Ovary (tissue), 3 donors: ENCODE measurements at regions not wholly inside any gene's neighbourhood (a gene's known extent, or its start where the extent isn't known, plus 50 kb on each side); places are given as distances from the start of the nearest gene placed in this dataset.

ENCODE experiments used
- POLR2A ChIP-seq: fragments of 450-650 bp; IDR thresholded peaks from one replicate; pipeline ENCODE4 v1.6.1; 2017; ENCODE audit warnings: antibody characterized with exemption, mild to moderate bottlenecking, moderate library complexity
- TF ChIP-seq, protein P1 (sequence below), 3 donors: fragments of 450-650 bp in 2 of 3; fragments of 200-600 bp in 1 of 3; IDR thresholded peaks; one replicate each; pipeline versions ENCODE4 v1.5.1 to v1.8.0; 2016 to 2022; ENCODE audit warnings: antibody characterized with exemption in 3 of 3, mild to moderate bottlenecking in 1 of 3
- donor health status: DM: no; HTN: no; CAD: no.

DNA sequence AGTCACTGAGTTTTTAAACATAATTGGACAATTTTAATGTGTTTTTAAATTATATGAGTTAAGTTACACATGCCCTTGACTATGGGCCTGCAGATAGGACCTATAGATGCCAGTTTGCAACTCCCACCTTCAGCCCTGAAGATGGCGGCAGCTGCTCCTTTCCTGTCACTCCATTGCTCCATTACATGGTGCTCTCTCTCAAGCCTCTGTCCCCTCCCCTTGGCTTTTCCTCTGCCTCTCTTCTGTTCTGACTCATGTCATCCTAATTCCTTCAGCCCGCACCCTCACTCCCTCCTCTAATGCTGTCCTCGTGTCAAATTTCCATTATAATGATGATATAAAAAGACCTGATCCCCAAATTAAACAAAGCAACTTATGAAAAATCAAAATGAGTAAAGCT lies 133.7 kb upstream of the HNRNPA3 start:
- no peak for TF ChIP-seq POLR2A
- TF ChIP-seq, protein P1, sequence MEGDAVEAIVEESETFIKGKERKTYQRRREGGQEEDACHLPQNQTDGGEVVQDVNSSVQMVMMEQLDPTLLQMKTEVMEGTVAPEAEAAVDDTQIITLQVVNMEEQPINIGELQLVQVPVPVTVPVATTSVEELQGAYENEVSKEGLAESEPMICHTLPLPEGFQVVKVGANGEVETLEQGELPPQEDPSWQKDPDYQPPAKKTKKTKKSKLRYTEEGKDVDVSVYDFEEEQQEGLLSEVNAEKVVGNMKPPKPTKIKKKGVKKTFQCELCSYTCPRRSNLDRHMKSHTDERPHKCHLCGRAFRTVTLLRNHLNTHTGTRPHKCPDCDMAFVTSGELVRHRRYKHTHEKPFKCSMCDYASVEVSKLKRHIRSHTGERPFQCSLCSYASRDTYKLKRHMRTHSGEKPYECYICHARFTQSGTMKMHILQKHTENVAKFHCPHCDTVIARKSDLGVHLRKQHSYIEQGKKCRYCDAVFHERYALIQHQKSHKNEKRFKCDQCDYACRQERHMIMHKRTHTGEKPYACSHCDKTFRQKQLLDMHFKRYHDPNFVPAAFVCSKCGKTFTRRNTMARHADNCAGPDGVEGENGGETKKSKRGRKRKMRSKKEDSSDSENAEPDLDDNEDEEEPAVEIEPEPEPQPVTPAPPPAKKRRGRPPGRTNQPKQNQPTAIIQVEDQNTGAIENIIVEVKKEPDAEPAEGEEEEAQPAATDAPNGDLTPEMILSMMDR (IDR thresholded peaks at IDR 0.05) = no peak
